B cell (primary cell): ENCODE measurements at regions not wholly inside any gene's neighbourhood (a gene's known extent, or its start where the extent isn't known, plus 50 kb on each side); places are given as distances from the start of the nearest gene placed in this dataset.

Source experiments
- ATAC-seq: fragments of 200-7000 bp; cut with Tn5 transposase; one replicate; pipeline ENCODE4 v1.10.0; 2021; ENCODE audit warnings: low read depth, mild to moderate bottlenecking, moderate number of reproducible peaks, moderate library complexity
- CTCF ChIA-PET: fragments of 350-600 bp; sonication (Branson Sonifier 250); formaldehyde crosslinking; loops from one replicate; lab custom pipeline; 2021; ENCODE audit warnings: antibody characterized with exemption, inconsistent platforms; lab: Charles Lee
- POLR2A ChIA-PET: fragments of 350-600 bp; sonication (Branson Sonifier 250); formaldehyde crosslinking; loops from one replicate; lab custom pipeline; 2021; ENCODE audit warnings: antibody characterized with exemption; lab: Charles Lee
- DNase-seq: peaks from one replicate; pipeline ENCODE4 v3.0.0; 2013
- H2AFZ ChIP-seq: 2 replicates; pipeline ENCODE4 v1.6.1; 2012; ENCODE audit warnings: mild to moderate bottlenecking, low read depth, low read length; ENCODE audit not compliant: insufficient read depth, poor library complexity, severe bottlenecking
- H3K27ac ChIP-seq, 2 donors: 1 replicate in 1 of 2; 2 replicates in 1 of 2; pipeline ENCODE4 v1.5.1; 2012 to 2013; ENCODE audit warnings: low read length in 2 of 2, mild to moderate bottlenecking in 2 of 2, moderate library complexity in 1 of 2
- H3K27me3 ChIP-seq, 4 experiments: fragments of 200-600 bp in 1 of 4; sonication (generic) in 1 of 4; replicated peaks in 1 of 4; 1 replicate in 2 of 4; 2 replicates in 2 of 4; pipeline versions ENCODE4 v1.6.1 to v1.7.0; 2013 to 2016; ENCODE audit warnings: low read length in 3 of 4, mild to moderate bottlenecking in 2 of 4, mixed read lengths in 1 of 4, moderate library complexity in 1 of 4; ENCODE audit not compliant: insufficient read depth in 4 of 4, control insufficient read depth in 3 of 4; ENCODE audit errors: control extremely low read depth in 1 of 4
- H3K36me3 ChIP-seq, 2 experiments: replicated peaks in 1 of 2; 1 replicate in 1 of 2; 2 replicates in 1 of 2; pipeline versions ENCODE4 v1.6.1 to v1.7.1; 2013; ENCODE audit warnings: low read length in 1 of 2; ENCODE audit not compliant: insufficient read depth in 2 of 2, control insufficient read depth in 1 of 2; ENCODE audit errors: control extremely low read depth in 1 of 2, extremely low read depth in 1 of 2
- H3K4me1 ChIP-seq, 2 donors: fragments of 200-600 bp in 1 of 2; sonication (generic) in 1 of 2; 1 replicate in 1 of 2; 2 replicates in 1 of 2; pipeline versions ENCODE4 v1.5.1 to v1.6.1; 2013 to 2017; ENCODE audit warnings: low read length in 2 of 2; ENCODE audit not compliant: control insufficient read depth in 2 of 2, insufficient read depth in 2 of 2
- H3K4me2 ChIP-seq: replicated peaks from 2 replicates; pipeline ENCODE3; 2012; ENCODE audit warnings: mild to moderate bottlenecking, low read depth, low read length; ENCODE audit not compliant: poor library complexity, severe bottlenecking
- H3K4me3 ChIP-seq, 5 experiments: fragments of 200-600 bp in 1 of 5; sonication (generic) in 1 of 5; 1 replicate in 3 of 5; 2 replicates in 2 of 5; pipeline versions ENCODE4 v1.5.1 to v1.7.0; 2011 to 2016; ENCODE audit warnings: low read length in 4 of 5, mild to moderate bottlenecking in 4 of 5, low read depth in 2 of 5, control low read depth in 1 of 5, moderate library complexity in 1 of 5; ENCODE audit not compliant: insufficient read depth in 1 of 5; ENCODE audit errors: control extremely low read depth in 1 of 5, extremely low read depth in 1 of 5
- H3K79me2 ChIP-seq: fragments of 200-600 bp; sonication (generic); one replicate; pipeline ENCODE4 v1.6.0; 2016; ENCODE audit warnings: low read length; ENCODE audit not compliant: control insufficient read depth, insufficient read depth
- H3K9ac ChIP-seq: fragments of 200-600 bp; sonication (generic); 2 replicates; pipeline ENCODE4 v1.6.1; 2017; ENCODE audit warnings: mild to moderate bottlenecking, low read length, moderate library complexity
- H3K9me3 ChIP-seq, 3 donors: one replicate each; pipeline versions ENCODE4 v1.6.1 to v1.7.1; 2013; ENCODE audit warnings: low read length in 2 of 3; ENCODE audit not compliant: control insufficient read depth in 2 of 3, insufficient read depth in 1 of 3; ENCODE audit errors: control extremely low read depth in 1 of 3
- H4K20me1 ChIP-seq: 2 replicates; pipeline ENCODE4 v1.6.0; 2012; ENCODE audit warnings: mild to moderate bottlenecking, low read length; ENCODE audit not compliant: insufficient read depth, control insufficient read depth, poor library complexity, severe bottlenecking
- H3K27ac Mint-ChIP-seq: one replicate; pipeline ENCODE4 v1.8.0; 2021; ENCODE audit warnings: mixed read lengths
- H3K27me3 Mint-ChIP-seq: one replicate; pipeline ENCODE4 v1.8.0; 2021; ENCODE audit warnings: mixed read lengths
- H3K4me1 Mint-ChIP-seq: one replicate; pipeline ENCODE4 v1.8.0; 2021; ENCODE audit warnings: mixed read lengths
- H3K4me3 Mint-ChIP-seq: one replicate; pipeline ENCODE4 v1.8.0; 2021; ENCODE audit warnings: mixed read lengths
- H3K9me3 Mint-ChIP-seq: one replicate; pipeline ENCODE4 v1.8.0; 2022; ENCODE audit warnings: mixed read lengths; ENCODE audit not compliant: insufficient read depth
- CTCF ChIP-seq: fragments of 200-600 bp; IDR thresholded peaks from one replicate; pipeline ENCODE4 v1.8.0; 2022; ENCODE audit warnings: antibody characterized with exemption, mild to moderate bottlenecking
- EZH2 ChIP-seq: IDR thresholded peaks from 2 replicates; pipeline ENCODE4 v1.6.1; 2012; ENCODE audit warnings: borderline replicate concordance, low read depth, mild to moderate bottlenecking, moderate library complexity, low read length; ENCODE audit not compliant: insufficient read depth, poor library complexity, severe bottlenecking
- WGBS: methylation state at CpG from one replicate; pipeline ENCODE4 v1.1.5; 2013; ENCODE audit warnings: missing lambda C conversion rate; ENCODE audit not compliant: insufficient coverage; 5-methylcytosine and 5-hydroxymethylcytosine counted together
- intact Hi-C: fragments of 100-400 bp; cut with micrococcal nuclease; formaldehyde crosslinking; loops from one replicate; pipeline ENCODE4 v1.10.0; 2022

DNA sequence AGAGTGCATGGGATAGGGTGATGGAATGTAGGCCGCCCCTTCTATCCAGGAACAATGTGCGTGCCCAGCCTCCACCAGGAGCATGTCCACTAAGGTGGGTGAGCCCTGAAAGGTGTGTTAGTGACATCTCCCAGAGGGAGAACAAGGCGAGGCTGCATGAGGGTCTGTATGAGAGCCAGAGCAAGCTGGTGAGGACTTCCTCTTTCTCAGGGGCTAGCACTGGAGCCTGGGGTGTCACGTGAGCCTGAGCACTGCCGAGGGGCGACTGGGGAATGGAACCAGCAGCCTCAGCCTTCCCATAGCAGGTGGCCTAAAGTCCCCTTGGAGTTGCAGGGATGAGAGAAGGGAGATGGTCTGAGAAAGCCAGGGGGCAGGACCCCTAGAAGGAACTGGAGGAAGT is 156.3 kb upstream of the COBL start:
- Histone ChIP-seq H3K9me3 (peaks cover 0 to 31% (median 4%) of the 10 kb centered on the region in 3 donors), H3K79me2 (no peaks in the 10 kb centered on the region), H3K27ac (no peak overlapping the region), H4K20me1 (no peaks in the 10 kb centered on the region), H3K4me1 (no peaks in the 10 kb centered on the region), H3K9ac (no peak overlapping the region), H2AFZ (no peak overlapping the region), H3K27me3 (peaks cover 0 to 3% (median 1%) of the 10 kb centered on the region in 4 experiments), H3K36me3 (no peaks in the 10 kb centered on the region), H3K4me2 (no peak overlapping the region), H3K4me3 (no peak overlapping the region)
- no peak for ATAC-seq
- H3K9me3 Mint-ChIP-seq: peaks cover 3% of the 10 kb centered on the region
- ChIA-PET CTCF (no interaction called here), POLR2A (no interaction called here)
- no peak overlapping the region for H3K4me3 Mint-ChIP-seq
- no peak for DNase-seq
- no peaks in the 10 kb centered on the region for H3K4me1 Mint-ChIP-seq
- peaks cover 17% of the 10 kb centered on the region for H3K27me3 Mint-ChIP-seq
- WGBS: 62% methylated on average over 4 of the region's 6 CpGs
- intact Hi-C loops: no loop called here
- TF ChIP-seq CTCF: no peak
- TF ChIP-seq EZH2: no peak
- H3K27ac Mint-ChIP-seq: no peak overlapping the region

- DNase-seq (no peak), ATAC-seq (no peak)
- H3K79me2 ChIP-seq: no peaks in the 10 kb centered on the region
- H3K4me3 Mint-ChIP-seq: no peak overlapping the region
- H3K4me2 ChIP-seq: no peak overlapping the region
- H3K27ac ChIP-seq: no peak overlapping the region
- H4K20me1 ChIP-seq: no peaks in the 10 kb centered on the region
- peaks cover 17% of the 10 kb centered on the region for H3K27me3 Mint-ChIP-seq
- H3K36me3 ChIP-seq: no peaks in the 10 kb centered on the region
- H3K4me1 Mint-ChIP-seq: no peaks in the 10 kb centered on the region
- intact Hi-C loops: no loop called here
- no peak overlapping the region for H2AFZ ChIP-seq
- peaks cover 0 to 3% (median 1%) of the 10 kb centered on the region in 4 experiments for H3K27me3 ChIP-seq
- 52% methylated on average over 11 of the region's 11 CpGs for WGBS
- no peak overlapping the region for H3K9ac ChIP-seq
- H3K27ac Mint-ChIP-seq: no peak overlapping the region
- peaks cover 3% of the 10 kb centered on the region for H3K9me3 Mint-ChIP-seq
- TF ChIP-seq EZH2 (no peak), CTCF (no peak)
- CTCF ChIA-PET: no interaction called here
- H3K4me3 ChIP-seq: no peak overlapping the region
- H3K9me3 ChIP-seq: peaks cover 0 to 24% (median 4%) of the 10 kb centered on the region in 3 donors
- POLR2A ChIA-PET: no interaction called here
- no peaks in the 10 kb centered on the region for H3K4me1 ChIP-seq
Measured at GRCh38 chr7:51471981-51472296, 155.3 kb upstream of the COBL start.
